Tibial nerve (tissue), 4 donors: ENCODE measurements at regions not wholly inside any gene's neighbourhood (a gene's known extent, or its start where the extent isn't known, plus 50 kb on each side); places are given as distances from the start of the nearest gene placed in this dataset.
A peak's percentile ranks its signal among the peaks of the same experiment; 100 is the strongest.

Source experiments
- DNase-seq, 2 donors: peaks; one replicate each; pipeline ENCODE4 v3.0.0-alpha.2; 2019; ENCODE audit warnings: low spot score in 2 of 2
- H3K27ac ChIP-seq, 4 donors: fragments of 200-600 bp; sonication (generic) in 3 of 4; one replicate each; pipeline ENCODE4 v1.5.1; 2017 to 2019; ENCODE audit warnings: mild to moderate bottlenecking in 1 of 4
- H3K27me3 ChIP-seq, 2 donors: fragments of 200-600 bp; sonication (generic) in 1 of 2; one replicate each; pipeline versions ENCODE4 v1.5.1 to v1.6.0; 2017 to 2019
- H3K36me3 ChIP-seq, 3 donors: fragments of 200-600 bp; sonication (generic); one replicate each; pipeline ENCODE4 v1.5.1; 2018 to 2019
- H3K4me1 ChIP-seq, 4 donors: fragments of 200-600 bp; sonication (generic) in 3 of 4; one replicate each; pipeline ENCODE4 v1.5.1; 2017 to 2019
- H3K4me3 ChIP-seq, 4 donors: fragments of 200-600 bp; sonication (generic) in 3 of 4; one replicate each; pipeline ENCODE4 v1.5.1; 2017 to 2019; ENCODE audit warnings: mild to moderate bottlenecking in 1 of 4, moderate library complexity in 1 of 4
- H3K9me3 ChIP-seq, 4 donors: fragments of 200-600 bp; sonication (generic) in 3 of 4; one replicate each; pipeline ENCODE4 v1.5.1; 2017 to 2019
- CTCF ChIP-seq, 5 experiments: fragments of 200-600 bp in 3 of 5; fragments of 450-650 bp in 2 of 5; sonication (generic) in 3 of 5; IDR thresholded peaks; one replicate each; pipeline ENCODE4 v1.5.1; 2016 to 2019; ENCODE audit warnings: antibody characterized with exemption in 5 of 5, mild to moderate bottlenecking in 3 of 5, moderate library complexity in 2 of 5
- EP300 ChIP-seq, 2 donors: sonication (generic); formaldehyde crosslinking; IDR thresholded peaks; one replicate each; pipeline ENCODE4 v1.6.1; 2017; ENCODE audit warnings: antibody characterized with exemption in 2 of 2, mild to moderate bottlenecking in 1 of 2
- POLR2A ChIP-seq, 2 donors: fragments of 450-650 bp; IDR thresholded peaks; one replicate each; pipeline ENCODE4 v1.6.1; 2017; ENCODE audit warnings: antibody characterized with exemption in 2 of 2, mild to moderate bottlenecking in 2 of 2, moderate library complexity in 2 of 2
- WGBS, 2 donors: methylation state at CpG; one replicate each; pipeline ENCODE4 v1.1.5; 2018; 5-methylcytosine and 5-hydroxymethylcytosine counted together

DNA sequence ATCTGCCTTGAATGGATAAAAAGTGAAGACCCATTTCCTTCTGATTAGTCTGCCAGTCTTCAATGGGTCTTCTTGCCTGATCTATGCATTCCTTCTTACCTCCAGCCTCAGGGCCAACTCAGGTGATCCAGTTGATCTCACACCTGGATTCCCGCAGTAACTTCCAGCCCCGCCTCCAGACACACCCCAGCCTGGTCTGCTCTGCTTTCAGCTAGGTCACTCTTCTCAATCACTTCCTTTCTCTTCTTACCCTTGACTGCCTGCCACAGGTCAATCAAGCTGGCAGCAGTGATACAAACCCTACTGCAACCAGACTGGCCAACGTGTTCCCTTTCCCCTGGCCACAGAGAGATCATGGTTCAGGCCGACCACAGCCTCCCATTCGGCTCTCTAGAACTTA is 263.6 kb downstream of the ZNF516 start:
- TF ChIP-seq CTCF (IDR thresholded peaks at IDR 0.05) (no peak), EP300 (IDR thresholded peaks at IDR 0.05) (no peak), POLR2A (IDR thresholded peaks at IDR 0.05) (no peak)
- H3K27me3 ChIP-seq: no peaks in the 10 kb centered on the region
- H3K27ac ChIP-seq: no peak overlapping the region
- 84 to 85% methylated on average over 5 of the region's 5 CpGs for WGBS, 2 donors
- peaks cover 0 to 14% (median 1%) of the 10 kb centered on the region in 4 donors for H3K4me1 ChIP-seq
- no peak overlapping the region for H3K4me3 ChIP-seq
- DNase-seq: no peak
- H3K36me3 ChIP-seq: no peaks in the 10 kb centered on the region
- no peaks in the 10 kb centered on the region for H3K9me3 ChIP-seq

DNA sequence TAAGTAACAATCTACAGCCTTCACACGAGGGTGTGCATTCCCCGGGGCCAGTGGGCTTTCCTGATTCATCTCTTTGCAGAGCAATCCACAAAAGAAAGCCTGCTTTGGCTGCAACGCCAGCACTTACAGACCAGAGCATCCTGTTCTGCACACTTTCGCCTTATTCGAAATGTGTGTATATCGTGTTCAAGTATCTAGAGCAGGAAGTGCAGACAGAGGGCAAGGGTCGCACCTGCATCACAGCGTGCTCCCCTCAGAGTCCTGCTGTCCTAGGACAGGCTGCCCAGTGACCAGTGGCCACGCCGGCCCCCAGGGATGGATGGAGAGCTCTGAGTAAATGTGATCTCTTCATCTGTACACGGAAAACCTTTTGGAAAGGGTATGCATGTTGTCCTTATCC is 264.3 kb downstream of the ZNF516 start:
- no peak for DNase-seq
- H3K4me1 ChIP-seq: peaks cover 0 to 14% (median 1%) of the 10 kb centered on the region in 4 donors
- H3K27me3 ChIP-seq: no peaks in the 10 kb centered on the region
- no peak overlapping the region for H3K4me3 ChIP-seq
- H3K9me3 ChIP-seq: no peaks in the 10 kb centered on the region
- TF ChIP-seq POLR2A (IDR thresholded peaks at IDR 0.05): no peak
- TF ChIP-seq CTCF (IDR thresholded peaks at IDR 0.05): no peak
- no peak for TF ChIP-seq EP300 (IDR thresholded peaks at IDR 0.05)
- no peaks in the 10 kb centered on the region for H3K36me3 ChIP-seq
- 57 to 59% methylated on average over 11 of the region's 11 CpGs for WGBS, 2 donors
- H3K27ac ChIP-seq: no peak overlapping the region

DNA sequence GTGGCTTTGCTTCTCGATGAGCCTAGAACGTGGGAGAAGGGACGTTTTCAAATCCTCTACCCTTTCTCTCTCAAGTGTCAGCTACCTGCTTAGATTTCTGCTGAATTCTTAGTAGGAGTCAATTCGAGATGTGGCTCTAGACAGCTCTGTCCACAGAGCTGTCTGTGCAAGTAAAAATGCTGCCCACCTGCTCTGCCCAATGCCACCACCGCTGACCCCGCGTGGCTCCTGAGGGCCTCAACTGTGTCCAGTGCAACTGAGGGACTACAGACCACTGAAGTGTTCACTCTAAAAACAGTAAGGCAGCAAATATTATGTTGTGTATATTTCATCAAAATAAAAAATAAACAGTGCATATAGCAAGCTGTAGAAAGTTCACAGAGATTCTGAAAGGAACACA is 266.3 kb downstream of the ZNF516 start:
- DNase-seq: no peak
- no peak overlapping the region for H3K4me3 ChIP-seq
- TF ChIP-seq EP300 (IDR thresholded peaks at IDR 0.05) (no peak), POLR2A (IDR thresholded peaks at IDR 0.05) (no peak), CTCF (IDR thresholded peaks at IDR 0.05) (no peak)
- no peaks in the 10 kb centered on the region for H3K27me3 ChIP-seq
- no peak overlapping the region for H3K27ac ChIP-seq
- WGBS, 2 donors: 73 to 77% methylated on average over 7 of the region's 7 CpGs
- H3K4me1 ChIP-seq: peaks cover 0 to 4% (median 0%) of the 10 kb centered on the region in 4 donors
- no peaks in the 10 kb centered on the region for H3K36me3 ChIP-seq
- no peaks in the 10 kb centered on the region for H3K9me3 ChIP-seq

DNA sequence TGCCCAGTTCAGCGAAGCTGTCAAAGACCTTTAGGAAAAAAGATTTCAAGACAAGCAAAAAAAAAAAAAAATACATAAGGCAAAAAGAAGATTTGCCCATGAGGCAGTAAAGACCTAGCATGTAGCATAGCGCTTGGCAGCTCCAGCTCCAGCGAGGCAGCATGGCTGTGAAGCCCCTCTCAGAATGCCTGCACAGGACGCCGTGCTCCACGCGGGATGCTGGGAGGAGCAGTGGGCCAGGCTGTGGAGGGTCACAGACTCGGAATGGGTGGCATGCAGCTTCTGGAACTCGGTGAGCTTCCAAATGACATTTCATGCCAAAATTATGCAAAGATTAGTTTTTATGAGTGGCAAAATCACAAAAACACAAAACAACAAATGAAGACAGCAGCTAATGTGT is 267.3 kb downstream of the ZNF516 start:
- H3K4me3 ChIP-seq: no peak overlapping the region
- H3K27me3 ChIP-seq: no peaks in the 10 kb centered on the region
- no peak for DNase-seq
- no peaks in the 10 kb centered on the region for H3K36me3 ChIP-seq
- no peaks in the 10 kb centered on the region for H3K9me3 ChIP-seq
- WGBS, 2 donors: 72 to 76% methylated on average over 9 of the region's 9 CpGs
- TF ChIP-seq EP300 (IDR thresholded peaks at IDR 0.05) (no peak), POLR2A (IDR thresholded peaks at IDR 0.05) (no peak), CTCF (IDR thresholded peaks at IDR 0.05) (no peak)
- no peaks in the 10 kb centered on the region for H3K4me1 ChIP-seq
- H3K27ac ChIP-seq: no peak overlapping the region

GRCh38 chr18:76223403-76223802 is 271.6 kb downstream of the ZNF516 start:
- TF ChIP-seq POLR2A (IDR thresholded peaks at IDR 0.05) (no peak), CTCF (IDR thresholded peaks at IDR 0.05) (no peak), EP300 (IDR thresholded peaks at IDR 0.05) (no peak)
- Histone ChIP-seq H3K27me3 (no peaks in the 10 kb centered on the region), H3K4me3 (no peak overlapping the region), H3K36me3 (no peaks in the 10 kb centered on the region), H3K9me3 (no peaks in the 10 kb centered on the region), H3K4me1 (no peaks in the 10 kb centered on the region), H3K27ac (no peak overlapping the region)
- DNase-seq: peak in 1 of 2 donors; percentile 18
- WGBS, 2 donors: 68 to 80% methylated on average over 8 of the region's 8 CpGs
